HUDEP-2 (cell line): ENCODE measurements at regions not wholly inside any gene's neighbourhood (a gene's known extent, or its start where the extent isn't known, plus 50 kb on each side); places are given as distances from the start of the nearest gene placed in this dataset.

ENCODE experiments used
- DNase-seq, 76 experiments: peaks; one replicate each; lab custom pipeline; 2025; ENCODE audit not compliant: unreplicated experiment in 76 of 76; lab: John Stamatoyannopoulos, UW

DNA sequence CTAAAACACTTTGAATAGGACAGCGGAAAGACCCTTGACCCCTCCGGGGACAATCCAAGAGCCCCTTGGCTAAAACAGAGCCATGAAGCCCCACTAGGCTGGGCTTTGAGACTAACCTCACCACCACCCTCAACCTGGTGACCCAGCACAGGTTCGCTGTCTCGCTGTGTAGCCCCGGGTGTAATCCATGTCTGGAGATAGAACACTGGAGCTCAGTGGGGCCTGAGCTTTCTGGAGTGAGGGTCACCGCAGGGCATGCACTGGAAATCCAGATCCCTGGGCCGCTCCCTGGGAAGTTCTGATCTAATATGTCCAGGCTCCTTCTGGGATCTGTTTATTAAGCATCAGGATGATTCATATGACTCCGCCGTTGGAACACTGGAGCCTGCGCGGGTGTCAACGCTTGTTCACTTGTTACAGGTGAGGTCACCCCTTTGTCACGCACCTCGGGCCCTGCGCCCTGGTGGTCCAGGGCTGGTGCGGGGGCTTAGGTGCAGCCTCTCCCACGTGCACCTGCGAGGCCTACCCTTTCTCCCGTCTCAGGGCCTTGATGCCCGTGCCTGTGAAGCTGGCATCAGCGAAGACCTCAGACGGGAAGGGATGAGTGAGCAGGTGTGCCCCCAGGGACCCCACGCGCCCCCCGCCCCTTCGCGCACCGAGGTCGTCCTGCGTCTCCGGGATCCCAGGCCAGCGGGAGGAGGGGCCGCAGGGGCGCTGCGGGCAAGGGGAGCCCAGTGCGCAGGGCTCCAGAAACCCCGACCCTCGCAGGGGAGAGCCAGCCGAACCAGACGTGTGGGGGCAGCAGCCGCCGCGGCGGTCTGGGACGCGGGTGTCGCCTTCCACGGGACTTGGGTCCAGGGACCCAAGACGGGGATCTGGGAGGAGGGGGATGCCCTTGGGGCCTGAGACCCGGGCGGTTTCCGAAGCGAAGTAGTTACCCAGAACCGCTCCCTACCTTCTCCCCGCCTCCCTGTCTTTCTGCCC is 224.1 kb upstream of the FOXF1 start:
- no peak for DNase-seq

- no peak for DNase-seq
Measured at GRCh38 chr16:86286991-86287663, 223.2 kb upstream of the FOXF1 start.

GRCh38 chr16:86287664-86288201 is 222.6 kb upstream of the FOXF1 start:
- no peak for DNase-seq

- no peak for DNase-seq
Measured at GRCh38 chr16:86288716-86289294, 221.5 kb upstream of the FOXF1 start.

- DNase-seq = no peak
Measured at GRCh38 chr16:86289304-86289703, 221.0 kb upstream of the FOXF1 start.

DNA sequence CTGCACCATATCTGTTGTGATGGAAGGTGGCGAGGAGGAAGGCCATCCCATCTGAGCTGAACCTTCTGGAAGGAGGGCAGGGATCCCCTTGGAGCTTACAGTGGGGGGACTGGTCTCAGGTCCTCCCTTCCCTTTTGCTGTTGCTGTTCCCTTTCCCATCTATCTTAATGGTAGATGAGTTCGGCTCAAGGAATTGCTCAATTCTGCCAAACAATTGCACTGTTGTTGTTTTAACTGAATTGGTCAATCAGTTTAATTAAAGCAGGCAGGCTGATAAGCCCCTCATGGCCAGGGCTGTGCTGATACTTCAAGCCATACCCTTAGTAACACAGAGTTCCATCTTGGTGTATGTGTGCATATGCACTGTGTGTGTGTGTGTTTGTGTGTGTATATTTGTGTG is 220.4 kb upstream of the FOXF1 start:
- DNase-seq = no peak

GRCh38 chr16:86291491-86291890 is 218.8 kb upstream of the FOXF1 start:
- no peak for DNase-seq

- DNase-seq = no peak
Measured at GRCh38 chr16:86292171-86292775, 218.1 kb upstream of the FOXF1 start.

DNA sequence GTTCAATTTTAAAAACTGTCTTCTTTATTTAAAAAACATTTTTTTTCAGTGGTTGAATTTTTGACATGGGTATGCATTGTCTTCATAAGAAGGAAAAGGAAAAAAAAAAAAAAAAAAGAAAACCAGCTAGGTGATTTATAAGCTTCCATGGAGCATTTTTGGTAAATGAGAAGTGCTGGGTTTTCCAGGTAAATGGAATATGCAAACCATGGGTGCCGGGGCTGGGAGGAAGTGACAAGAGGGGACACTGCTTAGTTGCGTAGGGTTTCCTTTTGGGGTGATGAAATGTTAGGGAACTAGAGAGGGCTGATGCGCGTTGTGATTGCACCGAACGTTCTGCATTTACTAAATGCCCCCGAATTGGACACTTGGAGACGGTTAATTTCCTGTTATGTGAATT is 217.4 kb upstream of the FOXF1 start:
- no peak for DNase-seq

DNA sequence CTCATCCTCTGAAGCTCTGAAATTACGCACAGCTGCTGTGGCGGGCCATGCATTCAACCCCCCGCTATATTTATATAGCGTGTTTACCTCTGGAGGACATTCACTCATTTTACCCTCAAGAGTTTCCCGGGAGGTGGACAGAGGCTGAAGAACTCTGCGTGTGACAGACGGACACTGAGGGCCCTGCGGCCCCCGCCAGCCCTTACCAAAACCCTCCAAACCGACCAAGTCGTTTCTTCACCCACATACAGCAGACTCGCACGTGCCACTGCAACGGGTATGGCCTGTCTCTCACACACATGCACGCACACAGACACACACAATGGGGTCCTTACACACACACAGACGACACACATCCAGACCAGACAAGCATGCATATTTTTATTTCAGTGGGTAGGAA is 216.4 kb upstream of the FOXF1 start:
- no peak for DNase-seq

DNA sequence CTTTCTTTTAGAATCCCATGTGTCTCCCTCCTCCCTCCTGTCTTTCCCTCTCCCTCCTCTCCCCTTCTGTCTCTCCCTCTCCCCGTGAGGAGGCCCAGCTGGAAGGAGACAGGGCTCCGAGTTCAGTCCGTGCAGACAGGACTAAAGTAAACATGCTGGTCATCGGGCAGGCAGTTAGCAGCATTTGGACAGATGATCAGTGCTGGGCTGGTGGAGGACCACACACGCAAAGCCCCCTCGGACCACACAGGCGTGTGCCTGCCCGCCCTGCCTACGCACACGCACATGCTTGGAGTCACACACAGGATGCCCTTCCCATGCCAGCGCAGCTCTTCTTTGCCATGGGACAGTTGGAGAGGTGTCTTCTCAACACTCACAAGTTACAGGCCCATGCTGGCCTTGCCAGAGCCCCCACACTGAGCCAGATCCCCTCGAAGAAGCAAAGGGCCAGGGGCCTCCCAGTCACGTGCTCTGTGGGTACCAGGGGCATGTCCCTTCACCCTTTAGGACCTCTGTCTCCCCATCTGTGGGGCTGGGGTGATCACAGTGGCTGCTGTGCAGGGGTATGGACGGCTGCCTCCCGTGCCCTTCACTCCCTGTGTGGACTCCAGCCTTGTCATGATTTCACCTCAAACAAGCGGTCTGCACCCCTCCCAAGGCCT is 215.7 kb upstream of the FOXF1 start:
- no peak for DNase-seq

- DNase-seq = no peak
Measured at GRCh38 chr16:86296256-86296655, 214.1 kb upstream of the FOXF1 start.

- no peak for DNase-seq
Measured at GRCh38 chr16:86297391-86297790, 212.9 kb upstream of the FOXF1 start.

- no peak for DNase-seq
Measured at GRCh38 chr16:86297866-86298757, 212.2 kb upstream of the FOXF1 start.

GRCh38 chr16:86298758-86299134 is 211.6 kb upstream of the FOXF1 start:
- DNase-seq = no peak

DNA sequence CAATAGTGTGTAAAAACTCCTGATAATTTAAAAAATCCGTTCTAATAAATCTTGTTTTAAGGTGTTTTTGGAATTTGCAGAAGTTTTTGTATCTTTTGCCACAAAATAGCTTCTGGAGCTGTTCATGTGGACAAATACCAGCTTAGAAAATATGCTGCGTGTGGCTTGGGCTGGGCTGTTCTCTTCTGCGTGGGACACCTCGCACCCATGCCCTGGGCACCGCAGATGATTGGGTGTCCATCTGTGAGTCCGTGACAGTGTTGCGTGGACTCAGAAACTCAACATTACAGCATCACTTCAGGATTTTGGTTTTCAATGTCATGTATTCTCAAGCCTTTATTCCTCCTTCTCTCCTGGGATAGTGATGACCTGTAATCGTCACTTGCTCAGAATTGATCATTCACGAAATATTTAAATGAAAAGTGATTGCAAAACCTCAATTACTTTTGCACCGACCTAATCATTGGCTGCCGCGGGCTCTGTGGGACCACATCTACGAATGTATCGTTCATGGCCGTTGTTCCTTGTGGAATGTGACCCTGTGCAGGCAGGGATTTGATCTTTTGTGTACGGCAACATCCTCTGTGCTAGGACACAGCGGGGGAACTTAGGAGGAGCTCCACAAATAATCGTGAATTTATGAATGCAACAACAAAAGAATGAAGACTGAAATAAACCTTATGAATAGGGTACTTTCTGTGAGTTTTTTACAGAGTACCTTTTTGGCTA is 210.3 kb upstream of the FOXF1 start:
- no peak for DNase-seq

- DNase-seq = no peak
Measured at GRCh38 chr16:86300746-86301481, 209.4 kb upstream of the FOXF1 start.

GRCh38 chr16:86302421-86303109 is 207.8 kb upstream of the FOXF1 start:
- no peak for DNase-seq
